Left colon (tissue), 2 donors: ENCODE measurements at regions not wholly inside any gene's neighbourhood (a gene's known extent, or its start where the extent isn't known, plus 50 kb on each side); places are given as distances from the start of the nearest gene placed in this dataset.
A peak's percentile ranks its signal among the peaks of the same experiment; 100 is the strongest.
"Not testable (repeated sequence)": the region's sequence is repeated elsewhere in the genome, so short reads cannot be mapped to it uniquely, and the experiment has no call there.

Experiments used
- ATAC-seq: fragments of 200-7000 bp; cut with Tn5 transposase; one replicate; pipeline ENCODE4 v1.9.1; 2020; ENCODE audit warnings: mild to moderate bottlenecking, moderate library complexity
- DNase-seq, 2 donors: peaks; one replicate each; pipeline ENCODE4 v3.0.0-alpha.2; 2020
- intact Hi-C, 2 donors: fragments of 100-400 bp; cut with DNase I in 1 of 2; cut with micrococcal nuclease in 1 of 2; formaldehyde crosslinking; loops; one replicate each; pipeline versions ENCODE4 v1.11.2 to v1.14.0; 2022; cut with DNase I, micrococcal nuclease
- donor health status: DM: no; HTN: no; CAD: no.
- donor health status: DM: yes; HTN: yes; CAD: no.

- ATAC-seq, intact Hi-C loops, DNase-seq: not testable (repeated sequence)
These were observed 99.8 kb upstream of the GOLGA6L22 start for GRCh38 chr15:22358932-22359331.

GRCh38 chr15:22359587-22359986 is 99.1 kb upstream of the GOLGA6L22 start:
- DNase-seq, intact Hi-C loops: not testable (repeated sequence)
- ATAC-seq, result peak; percentile 36

GRCh38 chr15:22360696-22361095 is 98.0 kb upstream of the GOLGA6L22 start:
- intact Hi-C loops, ATAC-seq, DNase-seq: not testable (repeated sequence)

DNA sequence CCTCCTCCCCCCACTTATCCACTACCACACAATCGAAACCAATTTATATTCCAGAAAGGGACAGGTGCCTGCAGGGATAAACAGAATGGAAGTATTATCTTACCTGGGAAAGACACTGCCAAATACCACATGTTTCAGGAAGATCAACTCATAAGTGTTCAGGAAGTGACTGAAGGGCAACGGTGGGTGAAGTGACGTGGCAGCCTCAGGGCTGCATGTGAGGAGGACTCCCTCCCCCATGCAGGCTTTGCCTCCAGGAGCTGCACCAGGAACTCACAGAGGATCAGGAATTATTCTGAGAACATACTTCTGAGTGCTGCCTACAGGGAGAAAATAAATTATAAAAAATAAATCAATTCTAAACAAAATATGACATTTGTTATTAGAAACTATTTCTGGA is 96.2 kb upstream of the GOLGA6L22 start:
- ATAC-seq, intact Hi-C loops, DNase-seq: not testable (repeated sequence)

GRCh38 chr15:22371246-22371834 is 87.4 kb upstream of the GOLGA6L22 start:
- ATAC-seq, DNase-seq, intact Hi-C loops: not testable (repeated sequence)

GRCh38 chr15:22374531-22374930 is 84.2 kb upstream of the GOLGA6L22 start:
- DNase-seq, intact Hi-C loops, ATAC-seq: not testable (repeated sequence)

- intact Hi-C loops, ATAC-seq, DNase-seq: not testable (repeated sequence)
These were observed 82.9 kb upstream of the GOLGA6L22 start for GRCh38 chr15:22375829-22376228.

- ATAC-seq, DNase-seq, intact Hi-C loops: not testable (repeated sequence)
These were observed 80.8 kb upstream of the GOLGA6L22 start for GRCh38 chr15:22377859-22378258.

- ATAC-seq, DNase-seq, intact Hi-C loops: not testable (repeated sequence)
These were observed 71.0 kb upstream of the GOLGA6L22 start for GRCh38 chr15:22387691-22388090.

GRCh38 chr15:22388365-22388764 is 70.3 kb upstream of the GOLGA6L22 start:
- intact Hi-C loops, ATAC-seq, DNase-seq: not testable (repeated sequence)

- ATAC-seq, intact Hi-C loops, DNase-seq: not testable (repeated sequence)
These were observed 57.5 kb upstream of the GOLGA6L22 start for GRCh38 chr15:22401207-22401606.

DNA sequence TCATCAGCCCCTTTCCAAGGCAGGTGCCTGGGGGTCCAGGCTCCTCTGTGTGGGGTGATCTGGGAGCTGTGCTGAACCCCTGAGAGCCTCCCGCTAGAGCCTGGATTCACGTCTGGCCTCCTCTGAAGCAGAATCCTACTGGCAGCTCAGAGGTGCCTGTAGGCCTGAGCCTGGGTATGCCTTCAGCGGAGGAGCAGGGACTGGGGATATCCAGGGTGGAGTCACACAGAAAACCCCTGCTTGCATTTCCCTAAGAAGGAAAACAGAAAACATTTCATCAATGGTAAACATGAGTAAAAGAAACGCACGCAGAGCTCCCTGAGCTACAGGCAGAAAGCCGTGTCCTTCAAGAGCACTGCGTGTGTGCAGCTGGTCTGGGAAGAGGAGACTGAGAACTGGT is 57.0 kb upstream of the GOLGA6L22 start:
- DNase-seq, intact Hi-C loops, ATAC-seq: not testable (repeated sequence)

DNA sequence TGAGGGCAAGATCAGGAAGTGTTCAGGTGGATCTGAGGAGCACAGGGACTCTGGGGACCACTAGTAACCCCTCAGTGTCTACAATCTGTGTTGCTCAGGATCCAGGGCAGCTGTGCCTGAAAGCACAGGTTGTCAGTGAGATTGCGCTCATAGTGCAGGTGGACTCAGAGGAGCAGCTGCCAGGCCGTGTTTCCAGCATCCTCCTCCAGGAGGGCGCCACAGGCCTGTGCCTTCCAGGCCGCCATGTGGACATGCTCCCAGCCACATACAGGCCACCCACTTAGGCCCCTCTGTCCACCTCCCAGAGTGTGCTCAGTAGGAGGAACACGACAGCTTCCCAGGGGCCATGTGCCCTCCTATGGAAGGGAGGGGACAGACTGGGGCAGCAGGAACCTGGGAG is 52.9 kb upstream of the GOLGA6L22 start:
- DNase-seq, ATAC-seq, intact Hi-C loops: not testable (repeated sequence)
